K562 (cell line): ENCODE measurements at regions not wholly inside any gene's neighbourhood (a gene's known extent, or its start where the extent isn't known, plus 50 kb on each side); places are given as distances from the start of the nearest gene placed in this dataset.

ENCODE experiments used
- ARID2 ChIP-seq: fragments of 450-650 bp; IDR thresholded peaks from 2 replicates; pipeline ENCODE4 v1.6.1; 2017; ENCODE audit warnings: antibody characterized with exemption, mild to moderate bottlenecking
- ARNT ChIP-seq, 2 experiments: fragments of 450-650 bp; IDR thresholded peaks; 2 replicates each; pipeline ENCODE4 v1.6.1; 2016; ENCODE audit warnings: mild to moderate bottlenecking in 1 of 2
- BCL6 ChIP-seq: fragments of 250-450 bp; sonication (Bioruptor Pico); IDR thresholded peaks from 2 replicates; pipeline ENCODE4 v1.4.0; 2020
- FOXA1 ChIP-seq: fragments of 450-650 bp; IDR thresholded peaks from 2 replicates; pipeline ENCODE4 v1.6.1; 2016; ENCODE audit warnings: mild to moderate bottlenecking, borderline replicate concordance
- GABPB1 ChIP-seq: sonication (generic); formaldehyde crosslinking; IDR thresholded peaks from 2 replicates; pipeline ENCODE4 v1.8.0; 2022; ENCODE audit warnings: mild to moderate bottlenecking, missing genetic modification reagents
- GTF2F1 ChIP-seq: IDR thresholded peaks from 2 replicates; pipeline ENCODE4 v1.6.1; 2011; ENCODE audit warnings: low read depth, low read length, improper control_type of control experiment
- HNRNPL ChIP-seq: fragments of 200-400 bp; formaldehyde crosslinking; IDR thresholded peaks from 2 replicates; pipeline ENCODE4 v1.6.1; 2017; ENCODE audit warnings: low read depth, mild to moderate bottlenecking, low read length
- HNRNPUL1 ChIP-seq: fragments of 200-400 bp; formaldehyde crosslinking; IDR thresholded peaks from 2 replicates; pipeline ENCODE4 v1.6.1; 2017; ENCODE audit warnings: low read length
- MAFG ChIP-seq: fragments of 450-650 bp; conservative IDR thresholded peaks from 2 replicates; pipeline ENCODE4 v1.6.1; 2016; ENCODE audit warnings: missing genetic modification characterization, missing compliant biosample characterization
- MEF2A ChIP-seq: IDR thresholded peaks from 2 replicates; pipeline ENCODE4 v1.6.1; 2011; ENCODE audit warnings: low read depth, mild to moderate bottlenecking, low read length, moderate library complexity; ENCODE audit not compliant: control insufficient read depth
- POLR2AphosphoS2 ChIP-seq: IDR thresholded peaks from 2 replicates; pipeline ENCODE4 v1.6.1; 2012; ENCODE audit warnings: low read length, improper control_type of control experiment
- RBFOX2 ChIP-seq: fragments of 200-400 bp; formaldehyde crosslinking; IDR thresholded peaks from 2 replicates; pipeline ENCODE4 v1.6.1; 2017; ENCODE audit warnings: low read depth, mild to moderate bottlenecking, low read length, moderate library complexity
- RBM22 ChIP-seq: fragments of 200-400 bp; formaldehyde crosslinking; IDR thresholded peaks from 2 replicates; pipeline ENCODE4 v1.6.1; 2018; ENCODE audit warnings: low read length, low read depth; ENCODE audit not compliant: poor library complexity, severe bottlenecking
- TAF1 ChIP-seq: IDR thresholded peaks from 2 replicates; pipeline ENCODE4 v1.6.1; 2011; ENCODE audit warnings: mild to moderate bottlenecking, low read length, moderate library complexity; ENCODE audit not compliant: insufficient read depth, control insufficient read depth, severe bottlenecking; ENCODE audit errors: extremely low read depth
- TGIF2 ChIP-seq: sonication (generic); formaldehyde crosslinking; IDR thresholded peaks from 2 replicates; pipeline ENCODE4 v1.8.1; 2022; ENCODE audit warnings: mild to moderate bottlenecking, missing genetic modification reagents, moderate library complexity
- ZNF699 ChIP-seq: fragments of 250-450 bp; sonication (Bioruptor Pico); IDR thresholded peaks from 2 replicates; pipeline ENCODE4 v1.8.0; 2021; ENCODE audit warnings: mild to moderate bottlenecking, moderate library complexity; ENCODE audit not compliant: insufficient replicate concordance
- TF ChIP-seq, protein P1 (sequence below): IDR thresholded peaks from 2 replicates; pipeline ENCODE4 v1.6.1; 2016; ENCODE audit warnings: missing genetic modification characterization, missing compliant biosample characterization
- TF ChIP-seq, protein P2 (sequence below): sonication (generic); formaldehyde crosslinking; IDR thresholded peaks from 2 replicates; pipeline ENCODE4 v1.8.1; 2023; ENCODE audit warnings: mild to moderate bottlenecking, missing genetic modification reagents
- TF ChIP-seq, protein P3 (sequence below), 2 experiments: fragments of 450-650 bp in 1 of 2; sonication (generic) in 1 of 2; formaldehyde crosslinking; conservative IDR thresholded peaks; 2 replicates each; pipeline versions ENCODE4 v1.4.0 to v1.8.1; 2020 to 2022; ENCODE audit warnings: mild to moderate bottlenecking in 1 of 2, missing genetic modification reagents in 1 of 2
- TF ChIP-seq, protein P4 (sequence below): sonication (generic); formaldehyde crosslinking; IDR thresholded peaks from 2 replicates; pipeline ENCODE4 v1.8.1; 2023; ENCODE audit warnings: missing genetic modification reagents, mild to moderate bottlenecking, borderline replicate concordance

DNA sequence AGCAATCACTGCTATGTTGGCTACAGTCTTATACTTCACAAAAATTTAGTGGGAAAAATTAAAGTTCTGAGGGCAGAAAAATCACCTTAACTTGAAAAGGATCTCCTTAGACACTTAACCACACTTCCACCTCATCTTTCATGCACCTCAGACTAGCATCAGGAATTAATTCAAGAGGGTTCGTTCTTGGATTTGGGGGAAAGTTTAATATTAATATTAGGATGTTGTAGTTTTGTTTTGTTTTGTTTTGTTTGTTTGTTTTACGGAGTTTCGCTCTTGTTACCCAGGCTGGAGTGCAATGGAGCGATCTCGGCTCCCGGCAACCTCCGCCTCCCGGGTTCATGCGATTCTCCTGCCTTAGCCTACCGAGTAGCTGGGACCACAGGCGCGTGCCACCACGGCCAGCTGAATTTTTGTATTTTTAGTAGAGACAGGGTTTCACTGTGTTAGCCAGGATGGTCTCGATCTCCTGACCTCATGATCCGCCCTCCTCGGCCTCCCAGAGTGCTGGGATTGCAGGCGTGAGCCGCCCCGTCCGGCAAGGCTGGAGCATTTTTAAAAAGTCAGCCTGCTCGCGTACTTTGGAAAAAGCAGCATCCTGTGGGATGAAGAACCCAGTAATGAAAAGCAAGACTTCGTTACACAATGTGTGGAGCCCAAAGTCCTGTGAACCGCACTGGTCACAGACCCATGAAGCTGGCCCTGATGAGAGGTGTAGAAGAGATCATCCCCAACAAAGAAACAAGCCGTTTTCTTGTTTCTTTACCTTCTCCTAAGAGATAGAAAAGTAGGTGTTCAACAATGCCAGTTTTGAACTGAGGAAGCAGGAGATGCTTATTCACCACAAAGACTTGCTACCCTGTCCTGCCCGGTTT, 194.9 kb downstream of the GPX5 start (continued):
- TF ChIP-seq MAFG (tag) (no peak), POLR2AphosphoS2 (no peak), BCL6 (CRISPR knock-in tag) (no peak), ARNT (IDR thresholded peaks at IDR 0.05) (peak in 1 of 2 experiments; percentile 63; a peak in 1 of 4 replicates), HNRNPUL1 (no peak), MEF2A (0 out of 2 replicates have a peak, but pooled peaks have one; percentile 21), GTF2F1 (peak; percentile 95), ARID2 (0 out of 2 replicates have a peak, but pooled peaks have one; percentile 18), ZNF699 (no peak), RBM22 (no peak), FOXA1 (no peak), GABPB1 (CRISPR knock-in tag) (no peak), TAF1 (no peak), TGIF2 (no peak), RBFOX2 (peak; percentile 92), HNRNPL (0 out of 2 replicates have a peak, but pooled peaks have one; percentile 51)
- TF ChIP-seq, protein P1, sequence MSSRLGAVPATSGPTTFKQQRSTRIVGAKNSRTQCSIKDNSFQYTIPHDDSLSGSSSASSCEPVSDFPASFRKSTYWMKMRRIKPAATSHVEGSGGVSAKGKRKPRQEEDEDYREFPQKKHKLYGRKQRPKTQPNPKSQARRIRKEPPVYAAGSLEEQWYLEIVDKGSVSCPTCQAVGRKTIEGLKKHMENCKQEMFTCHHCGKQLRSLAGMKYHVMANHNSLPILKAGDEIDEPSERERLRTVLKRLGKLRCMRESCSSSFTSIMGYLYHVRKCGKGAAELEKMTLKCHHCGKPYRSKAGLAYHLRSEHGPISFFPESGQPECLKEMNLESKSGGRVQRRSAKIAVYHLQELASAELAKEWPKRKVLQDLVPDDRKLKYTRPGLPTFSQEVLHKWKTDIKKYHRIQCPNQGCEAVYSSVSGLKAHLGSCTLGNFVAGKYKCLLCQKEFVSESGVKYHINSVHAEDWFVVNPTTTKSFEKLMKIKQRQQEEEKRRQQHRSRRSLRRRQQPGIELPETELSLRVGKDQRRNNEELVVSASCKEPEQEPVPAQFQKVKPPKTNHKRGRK = no peak
- TF ChIP-seq, protein P2, sequence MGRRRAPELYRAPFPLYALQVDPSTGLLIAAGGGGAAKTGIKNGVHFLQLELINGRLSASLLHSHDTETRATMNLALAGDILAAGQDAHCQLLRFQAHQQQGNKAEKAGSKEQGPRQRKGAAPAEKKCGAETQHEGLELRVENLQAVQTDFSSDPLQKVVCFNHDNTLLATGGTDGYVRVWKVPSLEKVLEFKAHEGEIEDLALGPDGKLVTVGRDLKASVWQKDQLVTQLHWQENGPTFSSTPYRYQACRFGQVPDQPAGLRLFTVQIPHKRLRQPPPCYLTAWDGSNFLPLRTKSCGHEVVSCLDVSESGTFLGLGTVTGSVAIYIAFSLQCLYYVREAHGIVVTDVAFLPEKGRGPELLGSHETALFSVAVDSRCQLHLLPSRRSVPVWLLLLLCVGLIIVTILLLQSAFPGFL = no peak
- TF ChIP-seq, protein P3, sequence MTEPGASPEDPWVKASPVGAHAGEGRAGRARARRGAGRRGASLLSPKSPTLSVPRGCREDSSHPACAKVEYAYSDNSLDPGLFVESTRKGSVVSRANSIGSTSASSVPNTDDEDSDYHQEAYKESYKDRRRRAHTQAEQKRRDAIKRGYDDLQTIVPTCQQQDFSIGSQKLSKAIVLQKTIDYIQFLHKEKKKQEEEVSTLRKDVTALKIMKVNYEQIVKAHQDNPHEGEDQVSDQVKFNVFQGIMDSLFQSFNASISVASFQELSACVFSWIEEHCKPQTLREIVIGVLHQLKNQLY (CRISPR knock-in tag; conservative IDR thresholded peaks at IDR 0.05) = peak in 1 of 2 experiments; percentile 87; a peak in 3 of 4 replicates
- TF ChIP-seq, protein P4, sequence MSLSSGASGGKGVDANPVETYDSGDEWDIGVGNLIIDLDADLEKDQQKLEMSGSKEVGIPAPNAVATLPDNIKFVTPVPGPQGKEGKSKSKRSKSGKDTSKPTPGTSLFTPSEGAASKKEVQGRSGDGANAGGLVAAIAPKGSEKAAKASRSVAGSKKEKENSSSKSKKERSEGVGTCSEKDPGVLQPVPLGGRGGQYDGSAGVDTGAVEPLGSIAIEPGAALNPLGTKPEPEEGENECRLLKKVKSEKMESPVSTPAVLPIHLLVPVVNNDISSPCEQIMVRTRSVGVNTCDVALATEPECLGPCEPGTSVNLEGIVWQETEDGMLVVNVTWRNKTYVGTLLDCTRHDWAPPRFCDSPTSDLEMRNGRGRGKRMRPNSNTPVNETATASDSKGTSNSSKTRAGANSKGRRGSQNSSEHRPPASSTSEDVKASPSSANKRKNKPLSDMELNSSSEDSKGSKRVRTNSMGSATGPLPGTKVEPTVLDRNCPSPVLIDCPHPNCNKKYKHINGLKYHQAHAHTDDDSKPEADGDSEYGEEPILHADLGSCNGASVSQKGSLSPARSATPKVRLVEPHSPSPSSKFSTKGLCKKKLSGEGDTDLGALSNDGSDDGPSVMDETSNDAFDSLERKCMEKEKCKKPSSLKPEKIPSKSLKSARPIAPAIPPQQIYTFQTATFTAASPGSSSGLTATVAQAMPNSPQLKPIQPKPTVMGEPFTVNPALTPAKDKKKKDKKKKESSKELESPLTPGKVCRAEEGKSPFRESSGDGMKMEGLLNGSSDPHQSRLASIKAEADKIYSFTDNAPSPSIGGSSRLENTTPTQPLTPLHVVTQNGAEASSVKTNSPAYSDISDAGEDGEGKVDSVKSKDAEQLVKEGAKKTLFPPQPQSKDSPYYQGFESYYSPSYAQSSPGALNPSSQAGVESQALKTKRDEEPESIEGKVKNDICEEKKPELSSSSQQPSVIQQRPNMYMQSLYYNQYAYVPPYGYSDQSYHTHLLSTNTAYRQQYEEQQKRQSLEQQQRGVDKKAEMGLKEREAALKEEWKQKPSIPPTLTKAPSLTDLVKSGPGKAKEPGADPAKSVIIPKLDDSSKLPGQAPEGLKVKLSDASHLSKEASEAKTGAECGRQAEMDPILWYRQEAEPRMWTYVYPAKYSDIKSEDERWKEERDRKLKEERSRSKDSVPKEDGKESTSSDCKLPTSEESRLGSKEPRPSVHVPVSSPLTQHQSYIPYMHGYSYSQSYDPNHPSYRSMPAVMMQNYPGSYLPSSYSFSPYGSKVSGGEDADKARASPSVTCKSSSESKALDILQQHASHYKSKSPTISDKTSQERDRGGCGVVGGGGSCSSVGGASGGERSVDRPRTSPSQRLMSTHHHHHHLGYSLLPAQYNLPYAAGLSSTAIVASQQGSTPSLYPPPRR (CRISPR knock-in tag) = no peak
